GM12892 (cell line): ENCODE measurements at regions not wholly inside any gene's neighbourhood (a gene's known extent, or its start where the extent isn't known, plus 50 kb on each side); places are given as distances from the start of the nearest gene placed in this dataset.

Experiments
- POLR2A ChIP-seq: IDR thresholded peaks from 2 replicates; pipeline ENCODE4 v1.6.1; 2011; ENCODE audit warnings: low read depth, low read length, control low read depth
- POLR2AphosphoS5 ChIP-seq: IDR thresholded peaks from 2 replicates; pipeline ENCODE4 v1.6.1; 2011; ENCODE audit warnings: low read depth, low read length, control low read depth

DNA sequence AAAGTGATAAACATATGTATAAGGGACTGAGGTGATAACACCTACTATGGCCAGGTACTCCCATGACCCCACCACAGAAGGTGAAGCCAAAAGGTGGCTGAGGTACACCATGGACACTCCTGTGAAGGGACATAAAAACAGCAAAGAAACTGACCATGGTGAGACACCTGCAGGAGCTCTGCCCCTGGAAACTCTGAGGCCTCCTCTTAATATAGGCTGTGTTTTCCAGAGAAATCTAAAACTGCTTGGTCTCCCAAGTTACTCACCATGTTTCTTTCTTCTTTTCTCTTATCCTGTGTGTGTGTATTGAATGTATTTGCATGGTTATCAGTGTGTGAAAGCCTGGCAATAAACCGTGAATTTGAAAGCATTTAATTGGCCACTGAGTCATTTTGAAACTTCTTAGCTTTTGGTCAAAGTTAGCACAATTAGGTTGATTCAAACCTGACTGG is 739.3 kb upstream of the GCFC2 start:
- TF ChIP-seq POLR2A, result no peak
- no peak for TF ChIP-seq POLR2AphosphoS5
